PC-3 (cell line): ENCODE measurements at regions not wholly inside any gene's neighbourhood (a gene's known extent, or its start where the extent isn't known, plus 50 kb on each side); places are given as distances from the start of the nearest gene placed in this dataset.
"Not testable (repeated sequence)": the region's sequence is repeated elsewhere in the genome, so short reads cannot be mapped to it uniquely, and the experiment has no call there.

ENCODE experiments used
- ATAC-seq: fragments of 200-7000 bp; cut with Tn5 transposase; 2 replicates; pipeline ENCODE4 v1.9.1; 2020; ENCODE audit warnings: mild to moderate bottlenecking, moderate library complexity
- BruUV-seq: library from RNA; stranded (reverse); fragments of 400-500 nt; replicated peaks from 2 replicates; lab custom pipeline; 2021; lab: Mats Ljungman, UMichigan
- CTCF ChIA-PET: fragments of 300-600 bp; sonication (Branson Sonifier 250); formaldehyde crosslinking; loops from one replicate; lab custom pipeline; 2022; ENCODE audit warnings: antibody characterized with exemption; lab: Charles Lee
- POLR2A ChIA-PET: fragments of 300-600 bp; sonication (Branson Sonifier 250); formaldehyde crosslinking; loops from one replicate; lab custom pipeline; 2022; ENCODE audit warnings: antibody characterized with exemption; ENCODE audit not compliant: unreplicated experiment; lab: Charles Lee
- DNase-seq: peaks from one replicate; pipeline ENCODE4 v3.0.0-alpha.2; 2015
- H2AFZ ChIP-seq: fragments of 300-600 bp; sonication (generic); 2 replicates; pipeline ENCODE4 v1.6.0; 2016; ENCODE audit warnings: antibody characterized with exemption, low read length
- H3F3A ChIP-seq: fragments of 300-600 bp; sonication (generic); one replicate; pipeline ENCODE4 v1.6.0; 2017; ENCODE audit warnings: antibody characterized with exemption, low read length, control low read depth, mild to moderate bottlenecking; ENCODE audit not compliant: unreplicated experiment
- H3K27ac ChIP-seq: fragments of 300-600 bp; sonication (generic); 2 replicates; pipeline ENCODE4 v1.5.1; 2016; ENCODE audit warnings: mild to moderate bottlenecking, low read length
- H3K27me3 ChIP-seq: fragments of 300-600 bp; sonication (generic); 2 replicates; pipeline ENCODE4 v1.6.1; 2016; ENCODE audit warnings: low read length, mixed read lengths
- H3K36me3 ChIP-seq: fragments of 300-600 bp; sonication (generic); 2 replicates; pipeline ENCODE4 v1.6.1; 2016; ENCODE audit warnings: low read depth, mixed run types, low read length, mixed read lengths
- H3K4me1 ChIP-seq: fragments of 300-600 bp; sonication (generic); 2 replicates; pipeline ENCODE4 v1.5.1; 2016; ENCODE audit warnings: low read length; ENCODE audit not compliant: insufficient read depth
- H3K4me2 ChIP-seq: fragments of 300-600 bp; sonication (generic); 2 replicates; pipeline ENCODE4 v1.6.0; 2016; ENCODE audit warnings: low read length
- H3K4me3 ChIP-seq: fragments of 300-600 bp; sonication (generic); 2 replicates; pipeline ENCODE4 v1.5.1; 2016; ENCODE audit warnings: mild to moderate bottlenecking, low read length, mixed read lengths
- H3K79me2 ChIP-seq: fragments of 300-600 bp; sonication (generic); 2 replicates; pipeline ENCODE4 v1.6.1; 2017; ENCODE audit warnings: low read length, mixed read lengths
- H3K9ac ChIP-seq: fragments of 300-600 bp; sonication (generic); 2 replicates; pipeline ENCODE4 v1.6.0; 2016; ENCODE audit warnings: mild to moderate bottlenecking, low read length
- H3K9me2 ChIP-seq: fragments of 300-600 bp; sonication (generic); replicated peaks from 2 replicates; pipeline ENCODE4 v1.6.1; 2016; ENCODE audit warnings: mixed run types, low read length, mixed read lengths
- H3K9me3 ChIP-seq: fragments of 300-600 bp; sonication (generic); 2 replicates; pipeline ENCODE4 v1.6.1; 2016; ENCODE audit warnings: low read length, mixed read lengths
- H4K20me1 ChIP-seq: fragments of 300-600 bp; sonication (generic); 2 replicates; pipeline ENCODE4 v1.6.1; 2016; ENCODE audit warnings: low read length, mixed read lengths
- EZH2 ChIP-seq: fragments of 300-600 bp; sonication (generic); IDR thresholded peaks from one replicate; pipeline ENCODE4 v1.6.1; 2017; ENCODE audit warnings: antibody characterized with exemption, mild to moderate bottlenecking, low read length; ENCODE audit not compliant: unreplicated experiment
- EZH2phosphoT487 ChIP-seq: fragments of 300-600 bp; sonication (generic); IDR thresholded peaks from 2 replicates; pipeline ENCODE4 v1.6.1; 2018; ENCODE audit warnings: mild to moderate bottlenecking, antibody characterized with exemption, low read length, borderline replicate concordance
- intact Hi-C: fragments of 100-400 bp; cut with micrococcal nuclease; formaldehyde crosslinking; loops from 2 replicates; pipeline ENCODE4 v1.9.0; 2023
- TF ChIP-seq, protein P1 (sequence below): fragments of 300-600 bp; sonication (generic); conservative IDR thresholded peaks from 2 replicates; pipeline ENCODE4 v1.5.1; 2017; ENCODE audit warnings: antibody characterized with exemption, low read depth, mild to moderate bottlenecking, low read length

DNA sequence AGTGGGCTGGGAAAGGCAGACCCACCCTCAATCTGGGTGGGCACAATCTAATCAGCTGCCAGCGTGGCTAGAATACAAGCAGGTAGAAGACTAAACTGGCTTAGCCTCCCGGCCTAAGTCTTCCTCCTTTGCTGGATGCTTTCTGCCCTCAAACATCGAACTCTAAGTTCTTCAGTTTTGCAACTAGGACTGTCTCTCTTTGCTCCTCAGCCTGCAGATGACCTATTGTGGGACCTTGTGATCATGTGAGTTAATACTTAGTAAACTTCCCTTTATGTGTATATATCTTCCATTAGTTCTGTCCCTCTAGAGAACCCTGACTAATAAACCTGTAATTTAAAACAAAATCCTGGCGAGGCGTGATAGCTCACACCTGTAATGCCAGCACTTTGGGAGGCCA, 51.8 kb upstream of the SLC39A8 start:
- H3K27me3 ChIP-seq, H2AFZ ChIP-seq, H3K9ac ChIP-seq, H3K4me2 ChIP-seq, H3K36me3 ChIP-seq, H3K4me1 ChIP-seq, H3F3A ChIP-seq, BruUV-seq, intact Hi-C loops, DNase-seq, POLR2A ChIA-PET, ATAC-seq, CTCF ChIA-PET, H3K9me3 ChIP-seq, H3K79me2 ChIP-seq, H4K20me1 ChIP-seq, H3K4me3 ChIP-seq, H3K9me2 ChIP-seq, H3K27ac ChIP-seq: not testable (repeated sequence)

DNA sequence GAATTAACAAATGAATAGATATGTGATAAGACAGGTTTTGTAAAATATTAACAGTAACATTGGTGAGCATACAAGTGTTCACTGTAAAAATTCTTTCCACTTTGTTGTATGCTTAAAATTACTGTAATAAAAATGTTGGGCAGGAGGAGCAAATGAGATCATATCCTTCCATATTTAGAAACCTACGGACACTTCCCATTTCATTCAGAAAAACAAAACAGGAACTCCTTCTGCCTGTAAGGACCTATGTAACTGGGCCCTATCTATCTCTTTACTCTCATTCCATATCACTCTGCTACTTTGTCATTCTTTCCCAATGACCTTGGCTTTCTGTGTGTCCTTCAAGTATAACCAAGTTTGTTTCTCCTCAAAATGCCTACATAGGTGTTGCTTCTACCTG, 53.7 kb upstream of the SLC39A8 start:
- no TSS peak for BruUV-seq
- H3K9me3 ChIP-seq = no peaks in the 10 kb centered on the region
- H3K36me3 ChIP-seq = no peaks in the 10 kb centered on the region
- no peak overlapping the region for H3K4me3 ChIP-seq
- no peaks in the 10 kb centered on the region for H3F3A ChIP-seq
- ChIA-PET CTCF (no interaction called here), POLR2A (no interaction called here)
- no peak overlapping the region for H3K9ac ChIP-seq
- intact Hi-C loops = no loop called here
- no peaks in the 10 kb centered on the region for H4K20me1 ChIP-seq
- H3K27me3 ChIP-seq = no peaks in the 10 kb centered on the region
- ATAC-seq (no peak), DNase-seq (no peak)
- H3K4me1 ChIP-seq = no peaks in the 10 kb centered on the region
- TF ChIP-seq EZH2phosphoT487 (no peak), EZH2 (no peak)
- TF ChIP-seq, protein P1, sequence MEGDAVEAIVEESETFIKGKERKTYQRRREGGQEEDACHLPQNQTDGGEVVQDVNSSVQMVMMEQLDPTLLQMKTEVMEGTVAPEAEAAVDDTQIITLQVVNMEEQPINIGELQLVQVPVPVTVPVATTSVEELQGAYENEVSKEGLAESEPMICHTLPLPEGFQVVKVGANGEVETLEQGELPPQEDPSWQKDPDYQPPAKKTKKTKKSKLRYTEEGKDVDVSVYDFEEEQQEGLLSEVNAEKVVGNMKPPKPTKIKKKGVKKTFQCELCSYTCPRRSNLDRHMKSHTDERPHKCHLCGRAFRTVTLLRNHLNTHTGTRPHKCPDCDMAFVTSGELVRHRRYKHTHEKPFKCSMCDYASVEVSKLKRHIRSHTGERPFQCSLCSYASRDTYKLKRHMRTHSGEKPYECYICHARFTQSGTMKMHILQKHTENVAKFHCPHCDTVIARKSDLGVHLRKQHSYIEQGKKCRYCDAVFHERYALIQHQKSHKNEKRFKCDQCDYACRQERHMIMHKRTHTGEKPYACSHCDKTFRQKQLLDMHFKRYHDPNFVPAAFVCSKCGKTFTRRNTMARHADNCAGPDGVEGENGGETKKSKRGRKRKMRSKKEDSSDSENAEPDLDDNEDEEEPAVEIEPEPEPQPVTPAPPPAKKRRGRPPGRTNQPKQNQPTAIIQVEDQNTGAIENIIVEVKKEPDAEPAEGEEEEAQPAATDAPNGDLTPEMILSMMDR = no peak
- no peaks in the 10 kb centered on the region for H3K9me2 ChIP-seq
- H2AFZ ChIP-seq = no peak overlapping the region
- H3K4me2 ChIP-seq = no peak overlapping the region
- H3K27ac ChIP-seq = no peak overlapping the region
- no peaks in the 10 kb centered on the region for H3K79me2 ChIP-seq

DNA sequence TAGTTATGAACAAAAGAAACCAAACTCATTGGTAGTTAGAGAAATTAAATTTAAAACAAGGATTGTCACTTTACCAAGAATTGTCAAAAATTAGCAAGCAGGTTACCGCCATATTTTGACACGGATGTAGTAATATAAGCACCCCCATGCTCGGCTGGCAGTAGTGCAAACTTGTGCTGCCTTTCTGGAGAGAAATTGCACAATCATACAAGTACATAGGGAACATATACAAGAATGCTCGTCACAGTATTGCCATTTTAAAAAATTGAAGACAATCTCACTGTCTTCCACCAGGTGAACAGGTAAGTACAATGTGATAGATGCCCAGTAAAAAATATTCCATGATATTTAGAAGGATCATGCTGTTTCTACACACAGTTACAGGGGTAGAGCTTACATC, 55.6 kb upstream of the SLC39A8 start:
- Histone ChIP-seq H2AFZ (no peak overlapping the region), H3K9me2 (no peaks in the 10 kb centered on the region), H3K4me1 (no peaks in the 10 kb centered on the region), H3K36me3 (no peaks in the 10 kb centered on the region), H3K9me3 (no peaks in the 10 kb centered on the region), H3K9ac (no peak overlapping the region), H3K4me3 (no peak overlapping the region), H3K27me3 (no peaks in the 10 kb centered on the region), H3K79me2 (no peaks in the 10 kb centered on the region), H3K27ac (no peak overlapping the region), H3F3A (no peaks in the 10 kb centered on the region), H3K4me2 (no peak overlapping the region), H4K20me1 (no peaks in the 10 kb centered on the region)
- TF ChIP-seq, protein P1 = no peak
- no peak for TF ChIP-seq EZH2
- TF ChIP-seq EZH2phosphoT487 = no peak
- ChIA-PET POLR2A (no interaction called here), CTCF (no interaction called here)
- intact Hi-C loops = no loop called here
- BruUV-seq = no TSS peak
- ATAC-seq = no peak
- DNase-seq = no peak
